Hematopoietic multipotent progenitor cell treated with erythropoietin and hydrocortisone succinate and interleukin-3 and kit ligand, for 15 days (in vitro differentiated cells): ENCODE measurements at regions not wholly inside any gene's neighbourhood (a gene's known extent, or its start where the extent isn't known, plus 50 kb on each side); places are given as distances from the start of the nearest gene placed in this dataset.

ENCODE experiments used
- DNase-seq: peaks from one replicate; pipeline ENCODE4 v3.0.0-alpha.2; 2015; ENCODE audit warnings: low spot score

- DNase-seq: no peak
Observed at GRCh38 chr15:70324001-70324974, 226.6 kb upstream of the TLE3 start.

- DNase-seq: no peak
Observed at GRCh38 chr15:70323111-70323851, 225.6 kb upstream of the TLE3 start.

- no peak for DNase-seq
Observed at GRCh38 chr15:70322051-70322668, 224.4 kb upstream of the TLE3 start.

GRCh38 chr15:70321172-70321819, 223.6 kb upstream of the TLE3 start:
- DNase-seq: no peak

GRCh38 chr15:70320482-70320881, 222.8 kb upstream of the TLE3 start:
- no peak for DNase-seq

- no peak for DNase-seq
Observed at GRCh38 chr15:70320077-70320476, 222.4 kb upstream of the TLE3 start.

- no peak for DNase-seq
Observed at GRCh38 chr15:70319466-70319865, 221.7 kb upstream of the TLE3 start.

GRCh38 chr15:70318594-70319465, 221.1 kb upstream of the TLE3 start:
- no peak for DNase-seq

- no peak for DNase-seq
Observed at GRCh38 chr15:70316059-70316600, 218.4 kb upstream of the TLE3 start.

- no peak for DNase-seq
Observed at GRCh38 chr15:70315431-70315830, 217.7 kb upstream of the TLE3 start.

GRCh38 chr15:70314688-70315087, 217.0 kb upstream of the TLE3 start:
- no peak for DNase-seq

GRCh38 chr15:70314018-70314354, 216.3 kb upstream of the TLE3 start:
- no peak for DNase-seq

GRCh38 chr15:70313099-70314017, 215.6 kb upstream of the TLE3 start:
- DNase-seq: no peak

- DNase-seq: no peak
Observed at GRCh38 chr15:70311821-70312220, 214.1 kb upstream of the TLE3 start.

GRCh38 chr15:70309716-70310115, 212.0 kb upstream of the TLE3 start:
- DNase-seq: no peak

GRCh38 chr15:70308735-70309434, 211.2 kb upstream of the TLE3 start:
- no peak for DNase-seq

- no peak for DNase-seq
Observed at GRCh38 chr15:70308011-70308734, 210.5 kb upstream of the TLE3 start.

- DNase-seq: no peak
Observed at GRCh38 chr15:70306582-70306981, 208.9 kb upstream of the TLE3 start.

GRCh38 chr15:70306081-70306480, 208.4 kb upstream of the TLE3 start:
- no peak for DNase-seq
